Thoracic aorta (tissue), 2 donors: ENCODE measurements at regions not wholly inside any gene's neighbourhood (a gene's known extent, or its start where the extent isn't known, plus 50 kb on each side); places are given as distances from the start of the nearest gene placed in this dataset.

Experiments
- ATAC-seq: fragments of 150-250 bp; one replicate; pipeline ENCODE4 v1.8.0; 2017; ENCODE audit warnings: low read depth; ENCODE audit not compliant: insufficient number of reproducible peaks, low FRiP score
- DNase-seq: peaks from one replicate; pipeline ENCODE4 v3.0.0-alpha.2; 2020; ENCODE audit warnings: low spot score
- H3K27ac ChIP-seq, 2 donors: fragments of 200-600 bp; sonication (generic); 1 replicate in 1 of 2; 2 replicates in 1 of 2; pipeline ENCODE4 v1.5.1; 2016; ENCODE audit warnings: mild to moderate bottlenecking in 2 of 2, moderate library complexity in 2 of 2
- H3K27me3 ChIP-seq: fragments of 200-600 bp; sonication (generic); replicated peaks from 2 replicates; pipeline ENCODE4 v1.6.0; 2016; ENCODE audit warnings: mild to moderate bottlenecking; ENCODE audit not compliant: insufficient read depth
- H3K36me3 ChIP-seq: fragments of 200-600 bp; sonication (generic); one replicate; pipeline ENCODE4 v1.5.1; 2016
- H3K4me1 ChIP-seq, 2 donors: fragments of 200-600 bp; sonication (generic); 1 replicate in 1 of 2; 2 replicates in 1 of 2; pipeline versions ENCODE4 v1.5.1 to v1.6.0; 2016; ENCODE audit warnings: low read depth in 2 of 2, mild to moderate bottlenecking in 1 of 2; ENCODE audit not compliant: control insufficient read depth in 1 of 2
- H3K4me3 ChIP-seq: fragments of 200-600 bp; sonication (generic); 2 replicates; pipeline ENCODE4 v1.5.1; 2016; ENCODE audit warnings: mild to moderate bottlenecking
- H3K9me3 ChIP-seq: fragments of 200-600 bp; sonication (generic); 2 replicates; pipeline ENCODE4 v1.5.1; 2016
- CTCF ChIP-seq: fragments of 200-600 bp; sonication (generic); IDR thresholded peaks from one replicate; pipeline ENCODE4 v1.5.1; 2019; ENCODE audit warnings: antibody characterized with exemption

GRCh38 chr2:120659275-120659977, 76.2 kb upstream of the GLI2 start:
- ATAC-seq (no peak), DNase-seq (no peak)
- Histone ChIP-seq H3K27ac (no peak overlapping the region), H3K4me1 (peaks cover 0 to 20% of the 10 kb centered on the region in 2 donors), H3K9me3 (no peaks in the 10 kb centered on the region), H3K36me3 (no peaks in the 10 kb centered on the region), H3K4me3 (no peak overlapping the region), H3K27me3 (no peaks in the 10 kb centered on the region)
- no peak for TF ChIP-seq CTCF

- no peaks in the 10 kb centered on the region for H3K36me3 ChIP-seq
- no peak overlapping the region for H3K4me3 ChIP-seq
- H3K27me3 ChIP-seq = no peaks in the 10 kb centered on the region
- H3K4me1 ChIP-seq = peaks cover 0 to 14% of the 10 kb centered on the region in 2 donors
- TF ChIP-seq CTCF = no peak
- DNase-seq (no peak), ATAC-seq (no peak)
- no peak overlapping the region for H3K27ac ChIP-seq
- no peaks in the 10 kb centered on the region for H3K9me3 ChIP-seq
These were observed 75.5 kb upstream of the GLI2 start for GRCh38 chr2:120660056-120660694.

GRCh38 chr2:120660771-120661459, 74.8 kb upstream of the GLI2 start:
- H3K27ac ChIP-seq = no peak overlapping the region
- H3K4me3 ChIP-seq = no peak overlapping the region
- H3K27me3 ChIP-seq = no peaks in the 10 kb centered on the region
- no peaks in the 10 kb centered on the region for H3K9me3 ChIP-seq
- no peak for ATAC-seq
- DNase-seq = no peak
- H3K4me1 ChIP-seq = peaks cover 0 to 13% of the 10 kb centered on the region in 2 donors
- TF ChIP-seq CTCF = no peak
- H3K36me3 ChIP-seq = no peaks in the 10 kb centered on the region

- Histone ChIP-seq H3K4me1 (peaks cover 0 to 7% of the 10 kb centered on the region in 2 donors), H3K27ac (no peak overlapping the region), H3K4me3 (no peak overlapping the region), H3K36me3 (no peaks in the 10 kb centered on the region), H3K9me3 (peaks cover 2% of the 10 kb centered on the region), H3K27me3 (no peaks in the 10 kb centered on the region)
- no peak for TF ChIP-seq CTCF
- ATAC-seq (no peak), DNase-seq (no peak)
These were observed 74.1 kb upstream of the GLI2 start for GRCh38 chr2:120661551-120661950.

GRCh38 chr2:120662046-120662445, 73.6 kb upstream of the GLI2 start:
- DNase-seq (no peak), ATAC-seq (no peak)
- Histone ChIP-seq H3K4me1 (peaks cover 0 to 2% of the 10 kb centered on the region in 2 donors), H3K27me3 (no peaks in the 10 kb centered on the region), H3K9me3 (peaks cover 4% of the 10 kb centered on the region), H3K36me3 (no peaks in the 10 kb centered on the region), H3K27ac (no peak overlapping the region), H3K4me3 (no peak overlapping the region)
- TF ChIP-seq CTCF = no peak
